ENCODE measurements at regions not wholly inside any gene's neighbourhood (a gene's known extent, or its start where the extent isn't known, plus 50 kb on each side); places are given as distances from the start of the nearest gene placed in this dataset.

GRCh38 chr4:176898791-176899190, 106.1 kb upstream of the VEGFC start:
- TF ChIP-seq, protein P1, sequence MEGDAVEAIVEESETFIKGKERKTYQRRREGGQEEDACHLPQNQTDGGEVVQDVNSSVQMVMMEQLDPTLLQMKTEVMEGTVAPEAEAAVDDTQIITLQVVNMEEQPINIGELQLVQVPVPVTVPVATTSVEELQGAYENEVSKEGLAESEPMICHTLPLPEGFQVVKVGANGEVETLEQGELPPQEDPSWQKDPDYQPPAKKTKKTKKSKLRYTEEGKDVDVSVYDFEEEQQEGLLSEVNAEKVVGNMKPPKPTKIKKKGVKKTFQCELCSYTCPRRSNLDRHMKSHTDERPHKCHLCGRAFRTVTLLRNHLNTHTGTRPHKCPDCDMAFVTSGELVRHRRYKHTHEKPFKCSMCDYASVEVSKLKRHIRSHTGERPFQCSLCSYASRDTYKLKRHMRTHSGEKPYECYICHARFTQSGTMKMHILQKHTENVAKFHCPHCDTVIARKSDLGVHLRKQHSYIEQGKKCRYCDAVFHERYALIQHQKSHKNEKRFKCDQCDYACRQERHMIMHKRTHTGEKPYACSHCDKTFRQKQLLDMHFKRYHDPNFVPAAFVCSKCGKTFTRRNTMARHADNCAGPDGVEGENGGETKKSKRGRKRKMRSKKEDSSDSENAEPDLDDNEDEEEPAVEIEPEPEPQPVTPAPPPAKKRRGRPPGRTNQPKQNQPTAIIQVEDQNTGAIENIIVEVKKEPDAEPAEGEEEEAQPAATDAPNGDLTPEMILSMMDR (IDR thresholded peaks at IDR 0.05; ENCODE audit: extremely low read depth in 1 of 2, insufficient read depth in 1 of 2, low read depth in 1 of 2, low read length in 2 of 2), result no peak
- TF ChIP-seq MYC (IDR thresholded peaks at IDR 0.05; ENCODE audit: low read depth, low read length) (no peak), POLR2A (IDR thresholded peaks at IDR 0.05; ENCODE audit: low read depth, low read length) (no peak), EZH2 (IDR thresholded peaks at IDR 0.05; ENCODE audit: borderline replicate concordance, low read depth, low read length, severe bottlenecking) (no peak), JUN (IDR thresholded peaks at IDR 0.05; ENCODE audit: borderline replicate concordance, insufficient read depth, insufficient read length, low read depth) (no peak), GATA2 (IDR thresholded peaks at IDR 0.05; ENCODE audit: insufficient read depth, insufficient read length, low read depth, low read length) (no peak)
